ENCODE measurements at regions not wholly inside any gene's neighbourhood (a gene's known extent, or its start where the extent isn't known, plus 50 kb on each side); places are given as distances from the start of the nearest gene placed in this dataset.

GRCh38 chr3:94252316-94252715, 189.5 kb downstream of the NSUN3 start:
- no peak overlapping the region for H3K27ac Mint-ChIP-seq (ENCODE audit: unreplicated experiment)
- H3K9me3 Mint-ChIP-seq (ENCODE audit: unreplicated experiment) = no peaks in the 10 kb centered on the region
- H3K4me1 Mint-ChIP-seq (ENCODE audit: low read depth, unreplicated experiment) = peaks cover 9% of the 10 kb centered on the region
- H3K36me3 Mint-ChIP-seq (ENCODE audit: unreplicated experiment) = no peaks in the 10 kb centered on the region
- H3K27me3 Mint-ChIP-seq (ENCODE audit: unreplicated experiment) = no peaks in the 10 kb centered on the region
- no peak overlapping the region for H3K4me3 Mint-ChIP-seq (ENCODE audit: unreplicated experiment)
- TF ChIP-seq, protein P1, sequence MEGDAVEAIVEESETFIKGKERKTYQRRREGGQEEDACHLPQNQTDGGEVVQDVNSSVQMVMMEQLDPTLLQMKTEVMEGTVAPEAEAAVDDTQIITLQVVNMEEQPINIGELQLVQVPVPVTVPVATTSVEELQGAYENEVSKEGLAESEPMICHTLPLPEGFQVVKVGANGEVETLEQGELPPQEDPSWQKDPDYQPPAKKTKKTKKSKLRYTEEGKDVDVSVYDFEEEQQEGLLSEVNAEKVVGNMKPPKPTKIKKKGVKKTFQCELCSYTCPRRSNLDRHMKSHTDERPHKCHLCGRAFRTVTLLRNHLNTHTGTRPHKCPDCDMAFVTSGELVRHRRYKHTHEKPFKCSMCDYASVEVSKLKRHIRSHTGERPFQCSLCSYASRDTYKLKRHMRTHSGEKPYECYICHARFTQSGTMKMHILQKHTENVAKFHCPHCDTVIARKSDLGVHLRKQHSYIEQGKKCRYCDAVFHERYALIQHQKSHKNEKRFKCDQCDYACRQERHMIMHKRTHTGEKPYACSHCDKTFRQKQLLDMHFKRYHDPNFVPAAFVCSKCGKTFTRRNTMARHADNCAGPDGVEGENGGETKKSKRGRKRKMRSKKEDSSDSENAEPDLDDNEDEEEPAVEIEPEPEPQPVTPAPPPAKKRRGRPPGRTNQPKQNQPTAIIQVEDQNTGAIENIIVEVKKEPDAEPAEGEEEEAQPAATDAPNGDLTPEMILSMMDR (IDR thresholded peaks at IDR 0.05; ENCODE audit: partially characterized antibody, unreplicated experiment) = no peak
- no peak for DNase-seq

DNA sequence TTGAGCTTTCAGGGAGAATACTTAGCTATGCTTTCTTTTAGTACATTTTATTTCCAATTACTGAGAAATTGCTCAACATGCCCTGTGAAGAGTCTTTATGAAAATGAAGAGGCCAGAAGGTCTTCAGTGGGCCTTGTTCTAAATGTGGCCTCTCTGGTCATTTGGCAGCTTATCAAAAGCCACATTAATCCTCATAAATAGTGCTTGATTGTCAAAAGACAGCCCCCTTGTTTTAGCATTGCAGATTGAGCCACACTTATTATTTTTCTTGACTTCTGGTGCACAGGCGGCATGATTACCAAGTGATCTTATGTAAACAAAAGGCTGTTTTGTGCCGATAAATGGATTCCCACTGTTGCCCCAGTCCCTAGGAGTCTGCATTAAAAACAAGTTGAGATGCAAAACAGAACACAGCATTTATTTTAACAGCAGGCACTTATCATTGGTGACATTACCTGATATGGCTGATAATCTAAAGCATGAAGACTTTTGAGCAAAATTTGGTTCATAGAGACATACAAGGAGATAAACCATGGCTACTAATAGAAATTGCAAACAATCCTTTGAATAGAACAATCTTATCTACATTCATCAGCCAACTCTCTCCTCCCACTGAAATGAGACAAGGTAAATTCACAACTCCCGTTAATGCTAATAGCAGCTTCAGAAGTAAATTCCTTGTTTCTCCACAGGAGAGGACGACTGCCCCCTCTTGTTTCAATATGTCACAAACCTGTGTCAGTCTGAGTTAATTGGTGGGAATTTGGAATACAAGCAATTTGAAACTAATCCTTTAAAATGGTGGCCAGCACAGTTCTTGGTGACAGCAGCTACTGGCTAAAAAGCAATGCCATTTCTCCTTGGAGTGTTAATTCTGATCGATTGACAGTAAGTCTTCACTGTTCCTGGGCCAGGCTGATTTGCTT, 194.3 kb downstream of the NSUN3 start:
- H3K27me3 Mint-ChIP-seq (ENCODE audit: unreplicated experiment) = no peaks in the 10 kb centered on the region
- no peak overlapping the region for H3K27ac Mint-ChIP-seq (ENCODE audit: unreplicated experiment)
- H3K36me3 Mint-ChIP-seq (ENCODE audit: unreplicated experiment) = peaks cover 10% of the 10 kb centered on the region
- no peak overlapping the region for H3K4me3 Mint-ChIP-seq (ENCODE audit: unreplicated experiment)
- H3K4me1 Mint-ChIP-seq (ENCODE audit: low read depth, unreplicated experiment) = peaks cover 2% of the 10 kb centered on the region
- TF ChIP-seq, protein P1 (IDR thresholded peaks at IDR 0.05; ENCODE audit: partially characterized antibody, unreplicated experiment) = no peak
- peaks cover 2% of the 10 kb centered on the region for H3K9me3 Mint-ChIP-seq (ENCODE audit: unreplicated experiment)
- DNase-seq = no peak

DNA sequence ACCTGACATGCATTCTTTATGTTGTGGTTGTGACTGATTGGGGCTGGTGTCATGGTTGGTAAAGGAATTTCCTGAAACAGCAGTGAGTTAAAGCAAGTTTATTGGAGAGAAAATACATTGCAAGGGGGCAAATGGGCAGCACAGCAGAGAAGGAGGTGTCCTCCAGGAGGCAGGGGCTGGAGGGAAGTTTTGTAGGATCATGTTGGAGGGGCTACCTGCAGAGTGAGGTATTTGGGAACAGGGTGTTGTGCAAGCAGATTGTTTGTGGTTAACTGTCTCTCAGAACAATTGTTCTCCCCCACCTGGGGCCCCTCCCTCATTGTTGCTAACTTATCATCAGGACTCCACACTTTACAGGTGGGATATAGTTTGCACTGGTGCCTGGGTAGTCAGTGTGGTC, 196.0 kb downstream of the NSUN3 start:
- peaks cover 10% of the 10 kb centered on the region for H3K36me3 Mint-ChIP-seq (ENCODE audit: unreplicated experiment)

GRCh38 chr3:94259291-94259690, 196.4 kb downstream of the NSUN3 start:
- no peak for DNase-seq
- H3K27ac Mint-ChIP-seq (ENCODE audit: unreplicated experiment) = no peak overlapping the region
- no peaks in the 10 kb centered on the region for H3K27me3 Mint-ChIP-seq (ENCODE audit: unreplicated experiment)
- H3K4me1 Mint-ChIP-seq (ENCODE audit: low read depth, unreplicated experiment) = peaks cover 2% of the 10 kb centered on the region
- TF ChIP-seq, protein P1 (IDR thresholded peaks at IDR 0.05; ENCODE audit: partially characterized antibody, unreplicated experiment) = no peak
- H3K9me3 Mint-ChIP-seq (ENCODE audit: unreplicated experiment) = peaks cover 2% of the 10 kb centered on the region
- H3K4me3 Mint-ChIP-seq (ENCODE audit: unreplicated experiment) = no peak overlapping the region
- peaks cover 10% of the 10 kb centered on the region for H3K36me3 Mint-ChIP-seq (ENCODE audit: unreplicated experiment)

More for the DNA sequence above, 196.0 kb downstream of the NSUN3 start:
- Mint-ChIP-seq H3K4me3 (ENCODE audit: unreplicated experiment) (no peak overlapping the region), H3K27ac (ENCODE audit: unreplicated experiment) (no peak overlapping the region), H3K4me1 (ENCODE audit: low read depth, unreplicated experiment) (peaks cover 2% of the 10 kb centered on the region), H3K9me3 (ENCODE audit: unreplicated experiment) (peaks cover 2% of the 10 kb centered on the region), H3K27me3 (ENCODE audit: unreplicated experiment) (no peaks in the 10 kb centered on the region)
- DNase-seq = no peak
- TF ChIP-seq, protein P1 (IDR thresholded peaks at IDR 0.05; ENCODE audit: partially characterized antibody, unreplicated experiment) = no peak

DNA sequence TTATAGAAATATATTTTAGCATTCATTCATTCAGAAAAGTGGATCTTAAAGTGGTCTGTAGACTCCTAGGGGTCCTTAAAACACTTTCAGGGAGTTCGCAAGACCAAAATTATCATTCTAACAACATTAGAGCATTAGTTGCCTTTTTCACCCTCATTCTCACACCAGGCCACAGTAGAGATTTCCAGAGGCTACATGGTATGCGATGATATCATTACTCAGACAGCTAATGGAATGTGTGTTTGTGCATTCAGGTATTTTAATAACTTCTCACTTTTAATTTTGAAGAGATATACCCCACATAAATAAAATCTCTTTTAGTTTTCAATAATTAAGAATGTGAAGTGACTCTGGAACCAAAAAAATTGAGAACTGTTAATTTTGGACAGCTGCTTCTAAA, 206.9 kb downstream of the NSUN3 start:
- Mint-ChIP-seq H3K4me3 (ENCODE audit: unreplicated experiment) (no peak overlapping the region), H3K4me1 (ENCODE audit: low read depth, unreplicated experiment) (no peaks in the 10 kb centered on the region), H3K36me3 (ENCODE audit: unreplicated experiment) (no peaks in the 10 kb centered on the region), H3K27ac (ENCODE audit: unreplicated experiment) (no peak overlapping the region), H3K27me3 (ENCODE audit: unreplicated experiment) (no peaks in the 10 kb centered on the region), H3K9me3 (ENCODE audit: unreplicated experiment) (no peaks in the 10 kb centered on the region)
- TF ChIP-seq, protein P1 (IDR thresholded peaks at IDR 0.05; ENCODE audit: partially characterized antibody, unreplicated experiment) = no peak
- DNase-seq = no peak

All from glutamatergic neuron (in vitro differentiated cells).